T-cell (primary cell): ENCODE measurements at regions not wholly inside any gene's neighbourhood (a gene's known extent, or its start where the extent isn't known, plus 50 kb on each side); places are given as distances from the start of the nearest gene placed in this dataset.
"Not testable (repeated sequence)": the region's sequence is repeated elsewhere in the genome, so short reads cannot be mapped to it uniquely, and the experiment has no call there.

Experiments used
- ATAC-seq, 4 experiments: fragments of 200-7000 bp in 3 of 4; fragments of 150-1000 bp in 1 of 4; cut with Tn5 transposase; replicated peaks in 1 of 4; 1 replicate in 3 of 4; 2 replicates in 1 of 4; pipeline ENCODE4 v1.10.0; 2021; ENCODE audit warnings: moderate library complexity in 3 of 4, mild to moderate bottlenecking in 2 of 4, moderate number of reproducible peaks in 1 of 4
- CTCF ChIA-PET, 2 donors: fragments of 300-600 bp; sonication (Branson Sonifier 250); formaldehyde crosslinking; loops; one replicate each; lab custom pipeline; 2022; ENCODE audit warnings: antibody characterized with exemption in 2 of 2; lab: Charles Lee
- POLR2A ChIA-PET, 2 donors: fragments of 300-600 bp; sonication (Branson Sonifier 250); formaldehyde crosslinking; loops; one replicate each; lab custom pipeline; 2022; ENCODE audit warnings: antibody characterized with exemption in 2 of 2; lab: Charles Lee
- DNase-seq, 35 experiments: peaks; one replicate each; pipeline versions ENCODE4 v3.0.0 to v3.0.0-alpha.2; 2013 to 2023
- H3K27ac ChIP-seq: one replicate; pipeline ENCODE4 v1.5.1; 2013; ENCODE audit warnings: low read length
- H3K27me3 ChIP-seq, 2 experiments: replicated peaks in 1 of 2; 1 replicate in 1 of 2; 2 replicates in 1 of 2; pipeline versions ENCODE4 v1.6.1 to v1.7.0; 2013; ENCODE audit warnings: low read length in 1 of 2, mixed read lengths in 1 of 2; ENCODE audit not compliant: control insufficient read depth in 2 of 2, insufficient read depth in 2 of 2; ENCODE audit errors: extremely low read depth in 1 of 2
- H3K36me3 ChIP-seq, 2 donors: 1 replicate in 1 of 2; 2 replicates in 1 of 2; pipeline versions ENCODE4 v1.6.1 to v1.7.0; 2013; ENCODE audit warnings: low read length in 1 of 2; ENCODE audit not compliant: control insufficient read depth in 2 of 2, insufficient read depth in 1 of 2; ENCODE audit errors: extremely low read depth in 1 of 2
- H3K4me1 ChIP-seq, 2 experiments: 1 replicate in 1 of 2; 2 replicates in 1 of 2; pipeline versions ENCODE4 v1.6.1 to v1.7.0; 2013; ENCODE audit warnings: low read length in 2 of 2, mixed read lengths in 1 of 2; ENCODE audit not compliant: insufficient read depth in 2 of 2, control insufficient read depth in 1 of 2; ENCODE audit errors: extremely low read depth in 1 of 2
- H3K4me3 ChIP-seq, 2 donors: 1 replicate in 1 of 2; 2 replicates in 1 of 2; pipeline versions ENCODE4 v1.5.1 to v1.7.0; 2013; ENCODE audit warnings: mild to moderate bottlenecking in 2 of 2, low read length in 1 of 2, moderate library complexity in 1 of 2; ENCODE audit not compliant: control insufficient read depth in 1 of 2; ENCODE audit errors: extremely low read depth in 1 of 2
- H3K9me3 ChIP-seq: 2 replicates; pipeline ENCODE4 v1.7.0; 2013
- H3K27ac Mint-ChIP-seq, 2 donors: one replicate each; pipeline ENCODE4 v1.8.0; 2020 to 2021; ENCODE audit warnings: mild to moderate bottlenecking in 2 of 2, mixed read lengths in 2 of 2
- H3K27me3 Mint-ChIP-seq, 2 donors: one replicate each; pipeline ENCODE4 v1.8.0; 2021 to 2022; ENCODE audit warnings: mixed read lengths in 2 of 2
- H3K36me3 Mint-ChIP-seq: one replicate; pipeline ENCODE4 v1.8.0; 2021; ENCODE audit warnings: mixed read lengths
- H3K4me1 Mint-ChIP-seq, 3 donors: one replicate each; pipeline ENCODE4 v1.8.0; 2020 to 2022; ENCODE audit warnings: mixed read lengths in 3 of 3, mild to moderate bottlenecking in 1 of 3
- H3K4me3 Mint-ChIP-seq, 3 donors: one replicate each; pipeline ENCODE4 v1.8.0; 2020 to 2022; ENCODE audit warnings: mild to moderate bottlenecking in 3 of 3, mixed read lengths in 3 of 3, moderate library complexity in 3 of 3
- H3K9me3 Mint-ChIP-seq, 3 donors: one replicate each; pipeline ENCODE4 v1.8.0; 2020 to 2022; ENCODE audit warnings: mixed read lengths in 3 of 3
- WGBS: methylation state at CpG from one replicate; pipeline ENCODE4 v1.1.5; 2013; ENCODE audit warnings: missing lambda C conversion rate; ENCODE audit not compliant: insufficient coverage; 5-methylcytosine and 5-hydroxymethylcytosine counted together

- no peak overlapping the region for H3K27ac ChIP-seq
Measured at GRCh38 chr13:40047322-40047771, 391.9 kb downstream of the COG6 start.

GRCh38 chr13:40048551-40048950, 393.1 kb downstream of the COG6 start:
- Mint-ChIP-seq H3K36me3 (no peaks in the 10 kb centered on the region), H3K9me3 (no peaks in the 10 kb centered on the region), H3K4me3 (no peak overlapping the region), H3K4me1 (no peaks in the 10 kb centered on the region), H3K27me3 (peaks cover 7 to 12% of the 10 kb centered on the region in 2 donors), H3K27ac (no peak overlapping the region)
- Histone ChIP-seq H3K27me3 (no peaks in the 10 kb centered on the region), H3K4me3 (no peak overlapping the region), H3K36me3 (no peaks in the 10 kb centered on the region), H3K9me3 (no peaks in the 10 kb centered on the region), H3K4me1 (no peaks in the 10 kb centered on the region), H3K27ac (no peak overlapping the region)
- DNase-seq, result no peak
- CTCF ChIA-PET, result no interaction called here
- ATAC-seq, result no peak
- 71% methylated on average over 4 of the region's 5 CpGs for WGBS
- POLR2A ChIA-PET, result no interaction called here

More at GRCh38 chr13:40047322-40047771, 391.9 kb downstream of the COG6 start:
- Mint-ChIP-seq H3K4me1 (no peaks in the 10 kb centered on the region), H3K36me3 (no peaks in the 10 kb centered on the region), H3K9me3 (no peaks in the 10 kb centered on the region), H3K27ac (no peak overlapping the region), H3K27me3 (peaks cover 11 to 14% of the 10 kb centered on the region in 2 donors), H3K4me3 (no peak overlapping the region)
- Histone ChIP-seq H3K9me3 (no peaks in the 10 kb centered on the region), H3K36me3 (no peaks in the 10 kb centered on the region), H3K4me3 (no peak overlapping the region), H3K4me1 (no peaks in the 10 kb centered on the region), H3K27me3 (no peaks in the 10 kb centered on the region)
- WGBS, result 63% methylated on average over 4 of the region's 5 CpGs
- ChIA-PET CTCF (no interaction called here), POLR2A (no interaction called here)
- ATAC-seq (no peak), DNase-seq (no peak)

GRCh38 chr13:40052954-40053353, 397.5 kb downstream of the COG6 start:
- Histone ChIP-seq H3K4me1 (no peaks in the 10 kb centered on the region), H3K36me3 (no peaks in the 10 kb centered on the region), H3K27ac (no peak overlapping the region), H3K9me3 (peaks cover 3% of the 10 kb centered on the region), H3K4me3 (no peak overlapping the region), H3K27me3 (no peaks in the 10 kb centered on the region)
- H3K27me3 Mint-ChIP-seq, result peaks cover 0 to 6% of the 10 kb centered on the region in 2 donors
- peaks cover 0 to 4% (median 0%) of the 10 kb centered on the region in 3 donors for H3K9me3 Mint-ChIP-seq
- ATAC-seq, result no peak
- POLR2A ChIA-PET, result no interaction called here
- H3K4me3 Mint-ChIP-seq, result no peak overlapping the region
- H3K4me1 Mint-ChIP-seq, result no peaks in the 10 kb centered on the region
- H3K36me3 Mint-ChIP-seq, result no peaks in the 10 kb centered on the region
- no peak for DNase-seq
- H3K27ac Mint-ChIP-seq, result no peak overlapping the region
- CTCF ChIA-PET, result no interaction called here

GRCh38 chr13:40053401-40053800, 397.9 kb downstream of the COG6 start:
- H3K9me3 ChIP-seq, result peaks cover 3% of the 10 kb centered on the region
- CTCF ChIA-PET, result no interaction called here

GRCh38 chr13:40054422-40054821, 399.0 kb downstream of the COG6 start:
- H3K9me3 Mint-ChIP-seq, H3K27ac Mint-ChIP-seq, ATAC-seq, H3K27me3 ChIP-seq, CTCF ChIA-PET, H3K36me3 Mint-ChIP-seq, H3K4me1 ChIP-seq, H3K4me3 Mint-ChIP-seq, H3K9me3 ChIP-seq, H3K4me3 ChIP-seq, DNase-seq, H3K27ac ChIP-seq, POLR2A ChIA-PET, H3K27me3 Mint-ChIP-seq, H3K36me3 ChIP-seq: not testable (repeated sequence)
- peaks cover under 1 to 11% (median 5%) of the 10 kb centered on the region in 3 donors for H3K4me1 Mint-ChIP-seq
- no CpG with 5 or more reads among the region's 3 CpGs for WGBS

More at GRCh38 chr13:40053401-40053800, 397.9 kb downstream of the COG6 start:
- POLR2A ChIA-PET, result no interaction called here
- H3K4me3 ChIP-seq, result no peak overlapping the region
- Mint-ChIP-seq H3K36me3 (no peaks in the 10 kb centered on the region), H3K4me3 (no peak overlapping the region), H3K4me1 (peaks cover 0 to under 1% (median 0%) of the 10 kb centered on the region in 3 donors), H3K9me3 (peaks cover 0 to 4% (median 1%) of the 10 kb centered on the region in 3 donors), H3K27me3 (peaks cover 0 to 2% of the 10 kb centered on the region in 2 donors), H3K27ac (no peak overlapping the region)
- no peaks in the 10 kb centered on the region for H3K36me3 ChIP-seq
- H3K4me1 ChIP-seq, result no peaks in the 10 kb centered on the region
- DNase-seq, result no peak
- no peak for ATAC-seq
- H3K27me3 ChIP-seq, result no peaks in the 10 kb centered on the region
- H3K27ac ChIP-seq, result no peak overlapping the region
- WGBS, result 80% methylated on average over 1 of the region's 4 CpGs

GRCh38 chr13:40056898-40057619, 401.6 kb downstream of the COG6 start:
- 100% methylated on average over 3 of the region's 4 CpGs for WGBS
- Histone ChIP-seq H3K27ac (no peak overlapping the region), H3K27me3 (no peaks in the 10 kb centered on the region), H3K4me1 (no peaks in the 10 kb centered on the region), H3K4me3 (no peak overlapping the region), H3K36me3 (no peaks in the 10 kb centered on the region), H3K9me3 (peaks cover 3% of the 10 kb centered on the region)
- POLR2A ChIA-PET, result interaction anchor here in 1 of 2 donors (0.6 kb wide), 1 partner anchor 637 kb away, joined by 5 read pairs; no protein-coding TSS in a partner anchor
- peaks cover 5 to 16% (median 11%) of the 10 kb centered on the region in 3 donors for H3K4me1 Mint-ChIP-seq
- no peaks in the 10 kb centered on the region for H3K27me3 Mint-ChIP-seq
- H3K9me3 Mint-ChIP-seq, result peaks cover 0 to 4% (median 4%) of the 10 kb centered on the region in 3 donors
- H3K27ac Mint-ChIP-seq, result no peak overlapping the region
- no peak overlapping the region for H3K4me3 Mint-ChIP-seq
- ATAC-seq, result no peak
- CTCF ChIA-PET, result interaction anchor here in 1 of 2 donors (0.6 kb wide), 1 partner anchor 466 kb away, joined by 3 read pairs; no protein-coding TSS in a partner anchor
- no peaks in the 10 kb centered on the region for H3K36me3 Mint-ChIP-seq
- DNase-seq, result no peak
